ACC112 (cell line): ENCODE measurements at regions not wholly inside any gene's neighbourhood (a gene's known extent, or its start where the extent isn't known, plus 50 kb on each side); places are given as distances from the start of the nearest gene placed in this dataset.
A peak's percentile ranks its signal among the peaks of the same experiment; 100 is the strongest.

Source experiments
- H2AFZ ChIP-seq: fragments of 200-600 bp; sonication (generic); one replicate; pipeline ENCODE4 v1.6.0; 2017; ENCODE audit warnings: antibody characterized with exemption, low read length; ENCODE audit not compliant: unreplicated experiment
- H3K27ac ChIP-seq: fragments of 200-600 bp; sonication (generic); 2 replicates; pipeline ENCODE4 v1.5.1; 2014; ENCODE audit warnings: low read depth, mild to moderate bottlenecking, antibody characterized with exemption, low read length, moderate library complexity
- H3K27me3 ChIP-seq: fragments of 200-600 bp; sonication (generic); 2 replicates; pipeline ENCODE4 v1.6.1; 2014; ENCODE audit warnings: mild to moderate bottlenecking, antibody characterized with exemption, low read length, moderate library complexity, mixed read lengths; ENCODE audit not compliant: insufficient read depth
- H3K36me3 ChIP-seq: fragments of 200-600 bp; sonication (generic); 2 replicates; pipeline ENCODE4 v1.6.1; 2016; ENCODE audit warnings: mild to moderate bottlenecking, antibody characterized with exemption, low read length, moderate library complexity, mixed read lengths; ENCODE audit not compliant: insufficient read depth
- H3K4me1 ChIP-seq: fragments of 200-600 bp; sonication (generic); one replicate; pipeline ENCODE4 v1.6.1; 2016; ENCODE audit warnings: low read length, mixed read lengths; ENCODE audit not compliant: insufficient read depth, unreplicated experiment, control insufficient read depth
- H3K4me3 ChIP-seq: fragments of 200-600 bp; sonication (generic); 2 replicates; pipeline ENCODE4 v1.5.1; 2014; ENCODE audit warnings: mild to moderate bottlenecking, low read depth, low read length
- H3K79me2 ChIP-seq: fragments of 200-600 bp; sonication (generic); one replicate; pipeline ENCODE4 v1.6.0; 2016; ENCODE audit warnings: low read length; ENCODE audit not compliant: control insufficient read depth, unreplicated experiment, insufficient read depth

DNA sequence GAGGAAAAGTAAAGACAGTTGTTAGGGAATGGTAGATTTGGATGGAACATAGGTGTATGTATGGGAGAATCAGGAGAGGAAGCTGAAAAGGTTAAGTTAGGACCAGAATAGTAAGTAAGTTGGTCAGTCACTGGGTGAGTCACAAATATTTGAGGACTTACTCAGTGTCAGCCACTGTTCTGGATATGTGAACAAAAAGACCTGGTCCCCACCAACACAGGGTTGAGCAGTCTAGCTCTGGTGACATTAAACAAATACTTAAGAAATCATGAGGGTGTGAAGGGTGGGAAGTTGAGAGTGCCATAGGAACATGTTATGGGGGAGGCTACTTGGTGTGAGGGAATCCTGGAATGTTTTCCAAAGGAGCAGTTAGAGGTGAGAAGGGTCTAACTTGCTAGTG is 246.9 kb downstream of the PTEN start:
- Histone ChIP-seq H2AFZ (no peak overlapping the region), H3K4me1 (peaks cover 12% of the 10 kb centered on the region), H3K27ac (peak overlapping the region; percentile 22; the same call in 1 of the 2 replicates)

DNA sequence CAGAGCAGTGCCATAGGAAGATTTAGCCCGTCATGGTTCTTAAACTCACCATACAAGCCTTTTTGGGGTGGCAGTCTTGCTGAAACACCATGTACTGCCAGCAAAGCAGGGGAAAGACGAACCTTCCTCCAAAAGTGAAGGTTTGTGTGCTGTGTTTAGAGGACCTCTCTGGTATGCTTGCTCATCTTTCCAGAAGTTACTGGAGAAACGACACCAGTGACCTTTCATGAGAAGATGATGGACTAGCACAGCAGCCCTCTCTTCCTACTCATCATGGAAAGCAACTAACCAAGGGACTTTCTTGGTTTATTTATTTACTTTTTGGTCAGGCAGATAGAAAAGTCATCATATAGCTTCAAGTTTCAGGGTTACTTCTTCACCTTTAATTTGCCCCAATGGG is 247.4 kb downstream of the PTEN start:
- Histone ChIP-seq H3K27ac (peak overlapping the region; percentile 22; the same call in 1 of the 2 replicates), H3K27me3 (no peaks in the 10 kb centered on the region), H3K4me1 (peaks cover 15% of the 10 kb centered on the region), H3K36me3 (no peaks in the 10 kb centered on the region), H3K79me2 (no peaks in the 10 kb centered on the region), H2AFZ (no peak overlapping the region), H3K4me3 (peak overlapping the region; percentile 7; the same call in 1 of the 2 replicates)

More for the DNA sequence above, 246.9 kb downstream of the PTEN start:
- no peaks in the 10 kb centered on the region for H3K27me3 ChIP-seq
- H3K36me3 ChIP-seq = no peaks in the 10 kb centered on the region
- H3K79me2 ChIP-seq = no peaks in the 10 kb centered on the region
- peak overlapping the region; percentile 7; the same call in 1 of the 2 replicates for H3K4me3 ChIP-seq

DNA sequence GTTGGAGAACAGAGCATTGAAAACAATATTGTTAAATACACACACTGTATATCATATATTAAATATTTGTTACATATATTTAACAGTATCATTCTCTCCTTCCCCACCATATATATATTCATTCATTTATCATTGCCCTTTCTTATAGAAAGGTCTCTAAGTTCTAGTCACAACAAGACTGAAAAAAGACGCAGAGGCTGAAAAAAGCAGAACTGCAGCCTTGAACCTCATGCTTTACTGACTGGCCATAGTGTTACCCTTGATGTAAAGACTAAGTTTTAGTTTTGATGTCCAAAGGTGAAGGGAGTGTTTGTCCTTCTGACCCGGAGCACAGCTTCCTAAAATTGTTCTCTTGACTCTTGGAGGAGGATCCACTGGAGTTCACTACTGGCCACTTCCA is 247.9 kb downstream of the PTEN start:
- no peak overlapping the region for H2AFZ ChIP-seq
- no peaks in the 10 kb centered on the region for H3K36me3 ChIP-seq
- peaks cover 20% of the 10 kb centered on the region for H3K4me1 ChIP-seq
- H3K79me2 ChIP-seq = no peaks in the 10 kb centered on the region
- no peaks in the 10 kb centered on the region for H3K27me3 ChIP-seq
- no peak overlapping the region for H3K27ac ChIP-seq
- no peak overlapping the region for H3K4me3 ChIP-seq

DNA sequence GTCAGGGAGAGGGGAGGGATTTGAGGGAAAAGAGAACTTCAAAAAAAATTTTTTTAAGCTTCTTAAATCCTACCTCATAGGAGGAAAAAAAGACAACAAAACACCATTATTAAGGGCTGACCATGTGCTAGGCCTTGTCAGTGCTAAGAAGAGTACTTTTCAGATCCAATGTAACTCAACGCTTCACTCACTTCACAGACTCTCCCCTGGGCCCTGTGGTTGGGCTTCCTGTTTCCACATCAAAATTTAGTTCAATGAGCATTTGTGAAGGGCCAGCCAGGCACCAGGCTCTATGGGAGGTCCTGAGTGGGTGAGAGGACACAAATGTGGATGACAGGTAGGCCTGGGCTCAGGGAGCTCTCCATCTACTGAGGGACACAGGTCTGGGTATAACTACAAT is 249.8 kb downstream of the PTEN start:
- no peaks in the 10 kb centered on the region for H3K79me2 ChIP-seq
- H3K27me3 ChIP-seq = no peaks in the 10 kb centered on the region
- H3K4me3 ChIP-seq = no peak overlapping the region
- H3K36me3 ChIP-seq = no peaks in the 10 kb centered on the region
- H3K4me1 ChIP-seq = peaks cover 24% of the 10 kb centered on the region
- H2AFZ ChIP-seq = no peak overlapping the region
- no peak overlapping the region for H3K27ac ChIP-seq

DNA sequence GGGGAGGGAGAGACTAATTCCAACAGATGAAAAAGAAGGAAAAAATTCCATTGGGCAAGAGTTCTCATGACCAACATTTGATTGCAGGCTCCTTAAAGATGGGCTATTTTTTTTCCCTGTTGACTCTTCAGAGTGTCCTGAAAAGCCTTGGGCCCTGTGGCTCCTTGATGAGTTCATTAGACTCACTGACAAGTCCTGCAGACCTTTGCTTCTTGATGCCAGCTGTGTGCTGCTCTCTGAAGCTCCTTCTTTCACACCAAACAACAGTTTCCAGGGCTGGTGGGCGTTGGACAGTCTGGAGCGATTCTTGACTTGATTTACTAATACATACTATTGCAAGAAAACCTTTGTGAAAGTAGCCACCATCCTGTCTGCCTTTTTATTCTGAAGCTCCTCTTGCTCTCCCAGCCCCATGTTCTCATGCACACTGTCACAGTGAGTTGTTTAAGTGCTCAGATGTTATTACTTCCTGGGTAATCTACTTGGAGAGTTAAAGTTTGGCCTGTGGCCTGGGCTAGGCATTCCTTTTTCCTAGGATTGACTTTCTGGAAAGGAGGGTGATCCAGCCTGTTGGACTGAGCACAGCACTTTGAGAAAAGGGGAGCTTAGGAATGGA is 250.3 kb downstream of the PTEN start:
- Histone ChIP-seq H3K36me3 (no peaks in the 10 kb centered on the region), H3K4me1 (peaks cover 24% of the 10 kb centered on the region), H3K4me3 (no peak overlapping the region), H3K79me2 (no peaks in the 10 kb centered on the region), H3K27me3 (no peaks in the 10 kb centered on the region), H2AFZ (no peak overlapping the region), H3K27ac (no peak overlapping the region)

DNA sequence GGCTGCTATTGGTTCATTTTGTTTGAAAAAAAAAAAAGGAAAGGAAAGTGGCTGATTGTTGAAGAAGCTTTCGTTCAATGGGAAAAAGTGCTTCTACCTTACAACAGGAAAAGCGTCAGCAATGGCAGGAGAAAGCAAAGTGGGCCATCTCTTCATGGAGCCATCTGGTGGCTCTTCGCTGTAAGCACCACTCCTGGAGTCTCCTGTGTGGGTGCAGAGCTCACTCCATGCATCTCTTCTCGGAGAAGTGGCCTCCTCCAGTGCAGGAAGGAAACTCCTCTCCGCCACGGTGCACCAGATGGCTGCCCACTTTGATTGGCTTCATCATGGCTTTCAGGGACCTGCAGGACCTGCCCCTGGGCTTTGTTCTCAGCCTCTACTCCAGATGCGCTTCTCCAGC is 250.9 kb downstream of the PTEN start:
- H3K27ac ChIP-seq = no peak overlapping the region
- H3K4me3 ChIP-seq = no peak overlapping the region
- H3K4me1 ChIP-seq = peaks cover 24% of the 10 kb centered on the region
- no peaks in the 10 kb centered on the region for H3K36me3 ChIP-seq
- no peaks in the 10 kb centered on the region for H3K79me2 ChIP-seq
- H2AFZ ChIP-seq = no peak overlapping the region
- no peaks in the 10 kb centered on the region for H3K27me3 ChIP-seq

DNA sequence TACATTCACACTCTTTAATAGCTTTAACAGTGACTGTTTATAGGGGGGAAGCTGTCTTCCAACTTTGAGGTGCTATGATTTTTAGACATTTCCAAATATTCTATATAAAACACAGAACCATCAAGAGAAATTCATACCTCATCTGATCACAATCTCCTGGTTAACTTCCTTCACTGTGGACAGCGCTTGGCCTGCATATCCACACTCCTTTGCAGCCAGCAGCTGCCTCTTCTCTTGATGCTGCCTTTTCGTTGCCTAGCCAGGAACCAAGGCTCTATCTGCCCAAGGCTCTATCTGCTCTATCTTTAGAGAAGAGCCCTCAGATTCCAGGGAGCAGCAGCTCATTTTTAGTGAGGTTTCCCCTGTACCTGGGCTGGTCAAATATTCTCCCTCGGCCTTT is 252.0 kb downstream of the PTEN start:
- peaks cover 19% of the 10 kb centered on the region for H3K4me1 ChIP-seq
- H3K36me3 ChIP-seq = no peaks in the 10 kb centered on the region
- H3K27me3 ChIP-seq = no peaks in the 10 kb centered on the region
- H3K79me2 ChIP-seq = no peaks in the 10 kb centered on the region
- H2AFZ ChIP-seq = no peak overlapping the region
- H3K27ac ChIP-seq = no peak overlapping the region
- no peak overlapping the region for H3K4me3 ChIP-seq

DNA sequence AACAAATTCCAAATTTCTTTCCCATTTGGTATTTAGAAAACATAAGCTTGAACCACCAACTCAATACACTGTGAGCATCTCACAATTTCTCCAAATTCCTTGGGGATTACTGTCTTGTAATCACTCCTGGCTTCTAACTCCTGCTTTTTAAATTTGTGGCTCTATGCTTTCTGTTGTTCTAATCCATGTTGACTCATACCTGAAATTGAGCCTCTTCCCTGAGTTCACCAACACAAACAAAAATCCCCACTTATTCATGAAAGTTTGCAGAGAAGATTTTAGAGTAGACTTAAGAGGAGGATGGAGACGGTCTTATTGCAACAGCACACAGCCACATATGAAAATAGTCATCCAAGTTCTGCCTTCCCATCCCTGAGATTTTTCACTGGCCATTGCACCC is 252.5 kb downstream of the PTEN start:
- H3K4me1 ChIP-seq = peaks cover 13% of the 10 kb centered on the region
- no peak overlapping the region for H2AFZ ChIP-seq
- no peaks in the 10 kb centered on the region for H3K27me3 ChIP-seq
- no peaks in the 10 kb centered on the region for H3K79me2 ChIP-seq
- H3K36me3 ChIP-seq = no peaks in the 10 kb centered on the region
- H3K4me3 ChIP-seq = no peak overlapping the region
- no peak overlapping the region for H3K27ac ChIP-seq

DNA sequence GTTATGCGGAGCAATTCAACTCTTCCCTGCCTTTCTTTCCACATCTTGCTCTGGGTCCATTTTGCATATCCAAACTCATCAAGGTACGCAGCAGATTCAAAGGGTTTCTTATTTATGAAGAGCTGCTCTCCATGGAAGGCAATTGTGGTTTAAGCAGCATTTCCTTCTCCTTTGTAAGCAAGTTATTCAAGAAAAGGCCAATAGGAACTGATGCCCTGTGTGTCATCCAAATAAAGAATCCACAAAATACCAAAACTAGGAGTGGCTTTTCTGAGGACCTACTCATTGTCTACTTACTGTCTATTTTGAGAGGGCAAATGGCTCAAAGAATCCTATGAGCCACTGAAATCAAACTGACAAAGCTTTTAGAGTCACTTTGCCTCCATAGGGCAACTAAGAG is 253.1 kb downstream of the PTEN start:
- no peak overlapping the region for H2AFZ ChIP-seq
- no peak overlapping the region for H3K4me3 ChIP-seq
- H3K27me3 ChIP-seq = no peaks in the 10 kb centered on the region
- no peaks in the 10 kb centered on the region for H3K79me2 ChIP-seq
- H3K36me3 ChIP-seq = no peaks in the 10 kb centered on the region
- H3K4me1 ChIP-seq = peaks cover 13% of the 10 kb centered on the region
- no peak overlapping the region for H3K27ac ChIP-seq

DNA sequence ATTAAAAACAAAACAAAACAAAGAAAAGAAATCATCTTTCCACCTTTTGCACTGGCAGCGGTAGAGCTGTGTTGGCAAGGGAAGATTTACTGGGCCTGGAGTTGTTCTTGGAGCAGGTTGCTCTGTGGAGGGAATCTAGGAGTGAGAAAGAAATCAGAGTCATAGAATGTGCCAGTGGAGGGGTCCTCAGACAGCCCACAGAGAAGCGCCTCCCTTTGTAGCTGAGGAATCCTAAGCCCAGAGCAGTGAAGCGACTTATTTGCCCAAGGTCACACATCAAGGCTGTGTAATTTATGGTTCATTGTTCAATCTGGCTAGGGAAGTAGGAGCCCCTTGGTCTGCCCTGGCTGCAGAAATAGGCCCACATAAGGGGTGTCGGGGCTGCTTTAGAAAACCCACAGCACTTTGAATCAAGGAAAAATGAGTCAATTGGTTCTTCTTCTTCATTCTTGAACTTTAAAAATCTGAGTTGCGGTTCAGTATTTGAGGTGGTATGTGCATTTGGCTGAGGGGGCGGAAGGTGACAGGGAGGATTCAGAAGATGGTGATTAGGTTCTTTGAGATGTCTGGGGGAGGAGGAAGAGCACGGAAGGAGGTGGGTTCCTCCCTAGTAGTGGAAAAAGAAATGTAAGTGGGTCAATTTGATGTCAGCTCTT is 253.7 kb downstream of the PTEN start:
- Histone ChIP-seq H3K27ac (no peak overlapping the region), H3K79me2 (no peaks in the 10 kb centered on the region), H3K4me1 (peaks cover 13% of the 10 kb centered on the region), H3K27me3 (no peaks in the 10 kb centered on the region), H3K36me3 (no peaks in the 10 kb centered on the region), H3K4me3 (no peak overlapping the region), H2AFZ (no peak overlapping the region)
